Keratinocyte (primary cell): ENCODE measurements at regions not wholly inside any gene's neighbourhood (a gene's known extent, or its start where the extent isn't known, plus 50 kb on each side); places are given as distances from the start of the nearest gene placed in this dataset.

Experiments
- EZH2 ChIP-seq: IDR thresholded peaks from one replicate; pipeline ENCODE4 v1.6.1; 2012; ENCODE audit warnings: inconsistent platforms, mild to moderate bottlenecking, low read length, moderate library complexity
- TF ChIP-seq, protein P1 (sequence below), 3 experiments: IDR thresholded peaks in 1 of 3; conservative IDR thresholded peaks in 1 of 3; optimal IDR thresholded peaks in 1 of 3; 2 replicates in 2 of 3; 3 replicates in 1 of 3; pipeline versions ENCODE3 to v1.5.1; 2011; ENCODE audit warnings: low read length in 3 of 3, mild to moderate bottlenecking in 3 of 3, moderate library complexity in 2 of 3, control low read depth in 1 of 3, inconsistent platforms in 1 of 3; ENCODE audit not compliant: insufficient read depth in 2 of 3; ENCODE audit errors: extremely low read depth in 1 of 3

DNA sequence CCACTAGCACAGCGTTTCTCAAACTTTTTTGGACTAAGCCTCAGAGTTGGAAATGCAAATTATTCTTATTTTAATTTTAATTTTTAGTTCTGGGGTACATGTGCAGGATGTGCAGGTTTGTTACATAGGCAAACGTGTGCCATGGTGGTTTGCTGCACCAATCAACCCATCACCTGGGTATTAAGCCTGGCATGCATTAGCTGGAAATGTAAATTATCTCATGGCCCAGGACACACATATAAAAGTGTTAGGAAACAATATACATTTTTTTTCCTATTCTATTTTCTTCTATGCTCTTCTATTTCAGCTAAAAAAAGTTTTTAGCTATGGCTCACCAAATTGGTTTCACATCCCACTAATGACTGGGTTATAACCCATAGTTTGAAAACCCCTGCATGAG, 73.3 kb upstream of the LRIG1 start:
- TF ChIP-seq, protein P1, sequence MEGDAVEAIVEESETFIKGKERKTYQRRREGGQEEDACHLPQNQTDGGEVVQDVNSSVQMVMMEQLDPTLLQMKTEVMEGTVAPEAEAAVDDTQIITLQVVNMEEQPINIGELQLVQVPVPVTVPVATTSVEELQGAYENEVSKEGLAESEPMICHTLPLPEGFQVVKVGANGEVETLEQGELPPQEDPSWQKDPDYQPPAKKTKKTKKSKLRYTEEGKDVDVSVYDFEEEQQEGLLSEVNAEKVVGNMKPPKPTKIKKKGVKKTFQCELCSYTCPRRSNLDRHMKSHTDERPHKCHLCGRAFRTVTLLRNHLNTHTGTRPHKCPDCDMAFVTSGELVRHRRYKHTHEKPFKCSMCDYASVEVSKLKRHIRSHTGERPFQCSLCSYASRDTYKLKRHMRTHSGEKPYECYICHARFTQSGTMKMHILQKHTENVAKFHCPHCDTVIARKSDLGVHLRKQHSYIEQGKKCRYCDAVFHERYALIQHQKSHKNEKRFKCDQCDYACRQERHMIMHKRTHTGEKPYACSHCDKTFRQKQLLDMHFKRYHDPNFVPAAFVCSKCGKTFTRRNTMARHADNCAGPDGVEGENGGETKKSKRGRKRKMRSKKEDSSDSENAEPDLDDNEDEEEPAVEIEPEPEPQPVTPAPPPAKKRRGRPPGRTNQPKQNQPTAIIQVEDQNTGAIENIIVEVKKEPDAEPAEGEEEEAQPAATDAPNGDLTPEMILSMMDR (optimal IDR thresholded peaks at IDR 0.05 in 1 of 3, IDR thresholded peaks at IDR 0.05 in 1 of 3, conservative IDR thresholded peaks at IDR 0.05 in 1 of 3; ENCODE audit: extremely low read depth in 1 of 3, insufficient read depth in 2 of 3, low read length in 3 of 3), result no peak
- TF ChIP-seq EZH2, result no peak
